ENCODE measurements at regions not wholly inside any gene's neighbourhood (a gene's known extent, or its start where the extent isn't known, plus 50 kb on each side); places are given as distances from the start of the nearest gene placed in this dataset.

DNA sequence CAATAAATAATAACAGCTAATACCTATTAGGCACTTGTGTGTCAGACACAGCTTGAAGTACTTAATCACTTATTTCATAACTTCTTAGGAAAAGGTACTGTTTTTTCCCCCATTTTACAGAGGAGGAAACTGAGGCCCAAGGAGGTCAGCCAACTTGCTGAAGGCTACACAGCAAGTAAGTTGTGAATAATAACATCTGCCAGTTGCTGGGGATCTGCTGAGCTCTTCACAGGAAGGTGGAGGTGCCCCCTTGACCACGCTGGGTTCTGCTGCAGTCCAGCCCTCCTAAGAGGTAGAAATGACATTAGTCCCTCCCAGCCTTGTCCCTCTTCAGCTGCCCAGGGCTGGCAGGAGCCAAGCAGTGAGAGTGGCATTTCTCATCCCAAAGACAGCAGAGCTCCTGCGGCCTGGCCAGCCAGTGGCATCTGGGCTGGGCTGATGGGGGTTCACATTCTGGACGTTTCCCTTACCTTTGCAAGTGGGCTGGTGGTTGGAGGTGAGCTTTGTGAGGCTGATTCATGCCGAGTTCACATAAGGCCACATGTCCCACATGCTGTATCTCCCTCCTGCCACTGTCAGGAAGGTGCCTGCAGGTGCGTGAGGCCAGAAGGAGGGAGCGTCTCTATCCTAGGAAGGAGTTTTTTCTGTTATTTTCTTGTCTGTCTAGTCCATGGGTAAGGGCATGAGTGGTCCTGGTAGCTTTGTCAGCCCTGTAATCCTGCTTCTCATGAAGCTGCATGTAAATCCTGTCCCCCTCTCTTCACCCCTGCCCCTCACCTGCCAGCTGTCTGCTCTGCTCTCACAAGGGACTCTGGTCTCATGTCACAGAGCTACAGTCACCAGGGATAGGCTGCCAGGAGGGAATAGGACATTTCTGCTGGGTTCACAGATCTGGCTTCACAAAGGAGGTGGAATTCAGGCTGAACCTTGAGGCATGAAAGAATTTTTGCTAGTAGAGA, 171.7 kb downstream of the MACROH2A1 start:
- Histone ChIP-seq H3K9me2 (replicated peaks; ENCODE audit: insufficient read depth, low read length) (no peaks in the 10 kb centered on the region), H4K20me1 (ENCODE audit: insufficient read depth, low read length) (no peaks in the 10 kb centered on the region), H3K4me1 (ENCODE audit: low read length) (no peaks in the 10 kb centered on the region), H3K9ac (ENCODE audit: low read length) (no peak overlapping the region), H3K4me3 (ENCODE audit: low read length) (no peak overlapping the region), H2AFZ (ENCODE audit: low read length) (no peak overlapping the region), H3K27me3 (replicated peaks; ENCODE audit: insufficient read depth, low read length) (no peaks in the 10 kb centered on the region), H3K27ac (ENCODE audit: low read length) (no peak overlapping the region), H3K9me3 (replicated peaks; ENCODE audit: insufficient read depth, low read length) (no peaks in the 10 kb centered on the region), H3K36me3 (replicated peaks; ENCODE audit: insufficient read depth, low read length) (no peaks in the 10 kb centered on the region), H3F3A (ENCODE audit: insufficient read depth, low read length) (no peaks in the 10 kb centered on the region), H3K79me2 (ENCODE audit: low read length) (no peaks in the 10 kb centered on the region), H3K4me2 (ENCODE audit: low read depth, low read length) (no peak overlapping the region)
- TF ChIP-seq, protein P1, sequence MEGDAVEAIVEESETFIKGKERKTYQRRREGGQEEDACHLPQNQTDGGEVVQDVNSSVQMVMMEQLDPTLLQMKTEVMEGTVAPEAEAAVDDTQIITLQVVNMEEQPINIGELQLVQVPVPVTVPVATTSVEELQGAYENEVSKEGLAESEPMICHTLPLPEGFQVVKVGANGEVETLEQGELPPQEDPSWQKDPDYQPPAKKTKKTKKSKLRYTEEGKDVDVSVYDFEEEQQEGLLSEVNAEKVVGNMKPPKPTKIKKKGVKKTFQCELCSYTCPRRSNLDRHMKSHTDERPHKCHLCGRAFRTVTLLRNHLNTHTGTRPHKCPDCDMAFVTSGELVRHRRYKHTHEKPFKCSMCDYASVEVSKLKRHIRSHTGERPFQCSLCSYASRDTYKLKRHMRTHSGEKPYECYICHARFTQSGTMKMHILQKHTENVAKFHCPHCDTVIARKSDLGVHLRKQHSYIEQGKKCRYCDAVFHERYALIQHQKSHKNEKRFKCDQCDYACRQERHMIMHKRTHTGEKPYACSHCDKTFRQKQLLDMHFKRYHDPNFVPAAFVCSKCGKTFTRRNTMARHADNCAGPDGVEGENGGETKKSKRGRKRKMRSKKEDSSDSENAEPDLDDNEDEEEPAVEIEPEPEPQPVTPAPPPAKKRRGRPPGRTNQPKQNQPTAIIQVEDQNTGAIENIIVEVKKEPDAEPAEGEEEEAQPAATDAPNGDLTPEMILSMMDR (IDR thresholded peaks at IDR 0.05; ENCODE audit: low read length), result no peak
- no peak for TF ChIP-seq EZH2 (optimal IDR thresholded peaks at IDR 0.05; ENCODE audit: low read depth, low read length)
- TF ChIP-seq EZH2phosphoT487 (IDR thresholded peaks at IDR 0.05; ENCODE audit: low read length), result no peak
- DNase-seq, result no peak

DNA sequence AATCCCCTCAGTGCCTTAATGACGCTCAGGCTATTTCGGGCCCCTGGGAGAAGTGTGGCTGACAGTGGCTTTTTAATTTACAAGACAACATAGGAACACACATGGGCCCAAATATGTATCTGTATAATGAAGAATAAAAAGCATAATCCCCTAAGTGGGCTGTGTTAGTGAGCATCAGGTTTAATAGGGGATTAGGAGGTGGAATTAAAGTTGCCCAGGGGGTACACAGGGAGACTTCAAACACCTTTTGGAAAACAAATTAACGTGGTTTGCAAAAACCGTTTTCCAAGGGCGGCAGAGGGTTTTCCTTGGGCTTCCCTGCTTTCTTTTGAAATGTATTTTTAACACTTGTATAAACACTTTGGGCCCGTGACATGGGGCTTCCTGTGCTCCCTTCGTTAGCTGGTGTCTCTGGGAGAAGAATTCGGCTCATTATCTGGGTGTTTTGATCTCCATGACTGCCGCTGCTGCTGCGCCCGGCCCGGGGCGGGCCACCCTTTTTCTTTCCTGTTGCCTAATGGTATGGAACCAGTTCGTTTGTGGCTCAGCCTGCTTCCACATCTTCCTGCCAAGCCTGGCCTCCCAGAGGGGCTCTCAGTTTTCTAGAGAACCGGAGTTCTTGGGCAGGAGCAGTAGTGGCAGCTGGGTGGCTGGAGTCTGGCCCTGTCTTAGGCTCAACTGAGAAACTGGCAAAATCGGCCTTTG, 173.0 kb downstream of the MACROH2A1 start:
- no peaks in the 10 kb centered on the region for H3K4me1 ChIP-seq (ENCODE audit: low read length)
- no peak overlapping the region for H3K4me3 ChIP-seq (ENCODE audit: low read length)
- H3K9ac ChIP-seq (ENCODE audit: low read length), result no peak overlapping the region
- no peaks in the 10 kb centered on the region for H3K79me2 ChIP-seq (ENCODE audit: low read length)
- DNase-seq, result no peak
- H3K9me3 ChIP-seq (replicated peaks; ENCODE audit: insufficient read depth, low read length), result no peaks in the 10 kb centered on the region
- H3K4me2 ChIP-seq (ENCODE audit: low read depth, low read length), result no peak overlapping the region
- no peaks in the 10 kb centered on the region for H4K20me1 ChIP-seq (ENCODE audit: insufficient read depth, low read length)
- H3K27ac ChIP-seq (ENCODE audit: low read length), result no peak overlapping the region
- H3K27me3 ChIP-seq (replicated peaks; ENCODE audit: insufficient read depth, low read length), result no peaks in the 10 kb centered on the region
- H2AFZ ChIP-seq (ENCODE audit: low read length), result no peak overlapping the region
- no peak for TF ChIP-seq EZH2phosphoT487 (IDR thresholded peaks at IDR 0.05; ENCODE audit: low read length)
- TF ChIP-seq, protein P1 (IDR thresholded peaks at IDR 0.05; ENCODE audit: low read length), result no peak
- TF ChIP-seq EZH2 (optimal IDR thresholded peaks at IDR 0.05; ENCODE audit: low read depth, low read length), result no peak
- H3F3A ChIP-seq (ENCODE audit: insufficient read depth, low read length), result no peaks in the 10 kb centered on the region
- no peaks in the 10 kb centered on the region for H3K36me3 ChIP-seq (replicated peaks; ENCODE audit: insufficient read depth, low read length)
- H3K9me2 ChIP-seq (replicated peaks; ENCODE audit: insufficient read depth, low read length), result no peaks in the 10 kb centered on the region

DNA sequence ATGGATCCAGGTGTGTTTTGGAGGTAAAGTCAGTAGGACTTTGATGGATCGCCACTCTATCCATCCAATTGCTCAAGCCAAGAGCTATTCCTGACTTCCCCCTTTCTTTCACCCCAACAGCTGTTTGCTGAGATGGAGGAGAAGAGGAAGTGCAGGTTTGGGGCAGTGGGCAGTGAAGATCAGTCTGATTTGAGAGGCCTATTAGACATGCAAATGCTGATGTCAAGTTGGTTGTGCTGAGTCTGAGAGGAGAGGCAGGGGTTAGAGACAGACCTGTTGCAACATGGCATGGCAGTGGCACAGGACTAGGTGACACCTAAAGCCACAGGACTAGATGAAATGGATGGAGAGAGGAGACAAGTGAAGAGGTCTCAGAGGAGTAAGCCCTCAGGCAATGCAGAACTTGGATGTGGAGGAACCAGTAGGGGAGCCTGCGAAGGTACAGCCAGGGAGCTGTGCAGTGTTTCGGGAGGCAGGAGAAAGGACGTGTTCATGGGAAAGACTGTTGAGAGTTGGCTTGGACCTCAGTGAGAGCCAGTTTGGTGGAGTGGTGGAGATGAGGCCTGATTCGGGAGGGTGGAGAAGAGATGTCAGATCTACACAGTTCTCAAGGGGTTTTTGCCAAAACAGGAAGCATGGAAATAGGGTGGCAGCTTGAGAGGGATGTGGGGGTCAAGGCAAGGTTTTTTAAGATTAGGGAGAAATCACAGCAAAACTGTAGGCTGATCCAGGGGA, 175.0 kb downstream of the MACROH2A1 start:
- H3K4me3 ChIP-seq (ENCODE audit: low read length), result no peak overlapping the region
- H3F3A ChIP-seq (ENCODE audit: insufficient read depth, low read length), result no peaks in the 10 kb centered on the region
- no peak overlapping the region for H3K4me2 ChIP-seq (ENCODE audit: low read depth, low read length)
- H4K20me1 ChIP-seq (ENCODE audit: insufficient read depth, low read length), result no peaks in the 10 kb centered on the region
- no peak for DNase-seq
- no peaks in the 10 kb centered on the region for H3K27me3 ChIP-seq (replicated peaks; ENCODE audit: insufficient read depth, low read length)
- H3K4me1 ChIP-seq (ENCODE audit: low read length), result no peaks in the 10 kb centered on the region
- H3K9ac ChIP-seq (ENCODE audit: low read length), result no peak overlapping the region
- no peaks in the 10 kb centered on the region for H3K9me2 ChIP-seq (replicated peaks; ENCODE audit: insufficient read depth, low read length)
- H2AFZ ChIP-seq (ENCODE audit: low read length), result no peak overlapping the region
- TF ChIP-seq EZH2 (optimal IDR thresholded peaks at IDR 0.05; ENCODE audit: low read depth, low read length) (no peak), EZH2phosphoT487 (IDR thresholded peaks at IDR 0.05; ENCODE audit: low read length) (no peak)
- TF ChIP-seq, protein P1 (IDR thresholded peaks at IDR 0.05; ENCODE audit: low read length), result no peak
- no peak overlapping the region for H3K27ac ChIP-seq (ENCODE audit: low read length)
- no peaks in the 10 kb centered on the region for H3K9me3 ChIP-seq (replicated peaks; ENCODE audit: insufficient read depth, low read length)
- H3K36me3 ChIP-seq (replicated peaks; ENCODE audit: insufficient read depth, low read length), result no peaks in the 10 kb centered on the region
- H3K79me2 ChIP-seq (ENCODE audit: low read length), result no peaks in the 10 kb centered on the region
